T47D (cell line): ENCODE measurements at regions not wholly inside any gene's neighbourhood (a gene's known extent, or its start where the extent isn't known, plus 50 kb on each side); places are given as distances from the start of the nearest gene placed in this dataset.

Experiments used
- DNase-seq, 2 experiments: peaks; one replicate each; pipeline versions ENCODE4 v3.0.0 to v3.0.0-alpha.2; 2011 to 2012; ENCODE audit warnings: low read depth in 1 of 2, low spot score in 1 of 2
- JUND ChIP-seq: IDR thresholded peaks from 2 replicates; pipeline ENCODE4 v1.6.1; 2012; ENCODE audit warnings: low read depth
- in situ Hi-C: cut with HindIII; loops from 2 replicates; pipeline ENCODE4 v1.10.0; 2016; ENCODE audit warnings: low sequenced_read_pairs, low pct_unique_long_range_greater_than_20kb

DNA sequence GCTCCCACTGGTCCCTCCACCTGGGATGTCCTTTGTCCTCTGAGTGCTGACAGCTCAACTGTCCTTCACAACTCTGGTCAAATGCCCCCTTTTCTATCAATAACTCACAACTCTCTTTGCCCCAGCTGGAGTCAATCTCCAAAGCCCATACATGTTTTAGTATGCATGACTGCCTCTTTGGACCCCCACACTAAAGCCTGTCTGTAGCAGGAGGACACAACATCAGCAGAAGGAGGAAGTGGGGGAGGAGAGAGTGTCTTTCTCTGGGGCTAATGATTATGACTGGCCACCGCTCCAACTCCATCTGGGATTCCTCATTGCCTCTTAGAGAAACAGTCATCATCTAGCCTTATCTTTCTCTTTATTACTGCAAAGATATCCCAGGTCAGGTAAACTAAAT, 186.6 kb upstream of the FGGY start:
- in situ Hi-C loops: no loop called here
- DNase-seq: no peak
- no peak for TF ChIP-seq JUND

DNA sequence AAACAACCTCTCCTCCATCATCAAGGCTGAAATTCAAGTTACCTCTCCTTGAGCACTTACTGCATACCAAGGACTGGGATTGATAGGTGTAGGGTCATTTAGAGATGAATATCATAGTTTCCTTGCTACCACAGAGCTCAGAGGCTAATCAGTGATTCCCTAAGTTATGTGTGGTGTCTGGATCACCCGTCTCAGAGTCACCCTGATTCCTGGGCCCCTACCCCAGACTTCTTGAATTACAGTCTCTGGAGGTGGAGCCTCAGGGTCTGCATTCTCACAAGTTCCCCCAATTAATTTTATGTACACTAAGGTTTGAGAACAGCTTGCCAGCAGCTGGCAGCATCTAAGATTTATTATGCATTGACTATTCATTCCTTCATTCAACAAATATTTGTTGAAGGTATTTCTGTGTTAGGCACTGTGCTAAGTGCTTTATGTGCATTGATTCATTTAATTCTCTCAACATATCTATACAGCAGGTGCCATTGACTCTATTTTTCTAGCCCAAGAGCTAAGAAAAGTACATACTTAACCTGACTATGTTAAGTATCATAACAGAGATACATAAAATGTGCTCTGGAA, 182.9 kb upstream of the FGGY start:
- in situ Hi-C loops: no loop called here

DNA sequence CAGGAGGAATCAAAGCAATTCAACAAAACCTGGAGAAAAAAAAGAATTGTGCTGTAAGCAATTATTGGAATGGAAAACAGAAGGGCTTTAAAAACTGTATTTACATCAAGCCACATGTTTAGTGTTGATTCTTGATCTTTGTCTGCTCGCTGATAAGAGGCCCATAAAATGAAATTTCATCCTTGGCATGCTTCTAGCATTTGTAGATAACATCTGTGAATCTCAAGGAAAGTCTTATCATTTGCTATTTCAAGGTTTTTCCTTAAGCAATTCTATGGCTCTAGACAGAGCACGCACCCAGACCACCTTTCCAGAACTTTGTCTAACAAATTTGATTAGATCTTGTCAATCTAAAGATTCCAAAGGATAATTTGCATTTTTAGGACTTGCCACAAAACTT, 181.0 kb upstream of the FGGY start:
- in situ Hi-C loops: no loop called here
- TF ChIP-seq JUND: no peak

More for the DNA sequence above, 182.9 kb upstream of the FGGY start:
- TF ChIP-seq JUND: no peak
- no peak for DNase-seq

DNA sequence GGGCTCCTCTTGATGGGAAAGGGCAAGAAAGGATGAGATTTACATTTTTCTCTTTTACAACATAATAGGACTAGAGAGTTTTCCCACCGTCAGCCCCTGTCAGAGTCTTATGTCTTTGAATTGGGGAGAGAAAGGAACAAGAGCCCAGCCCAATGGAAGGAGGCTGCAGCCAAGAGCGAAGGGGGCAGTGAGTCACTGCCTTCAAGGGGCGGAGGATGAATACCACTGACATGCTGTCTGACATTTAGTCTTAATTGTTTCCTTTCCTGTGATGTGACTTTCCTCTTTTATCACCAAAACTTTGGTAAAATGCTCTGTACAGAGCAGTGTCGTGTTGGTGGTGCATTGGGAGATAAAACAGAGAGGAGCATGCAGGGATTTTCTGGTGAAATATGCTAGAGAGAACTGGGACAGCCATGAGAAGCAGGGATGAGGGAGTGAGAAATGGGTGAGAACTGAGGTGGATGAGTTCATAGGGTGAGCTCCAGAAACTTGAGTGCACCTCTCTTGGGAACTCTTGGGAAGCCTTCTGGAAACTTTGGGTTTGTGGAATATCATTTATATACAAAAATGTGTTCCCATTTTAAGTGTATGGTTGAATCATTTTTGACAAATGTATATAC, 179.9 kb upstream of the FGGY start:
- in situ Hi-C loops: no loop called here
- TF ChIP-seq JUND: no peak
- DNase-seq: no peak

More for the DNA sequence above, 181.0 kb upstream of the FGGY start:
- DNase-seq: no peak

DNA sequence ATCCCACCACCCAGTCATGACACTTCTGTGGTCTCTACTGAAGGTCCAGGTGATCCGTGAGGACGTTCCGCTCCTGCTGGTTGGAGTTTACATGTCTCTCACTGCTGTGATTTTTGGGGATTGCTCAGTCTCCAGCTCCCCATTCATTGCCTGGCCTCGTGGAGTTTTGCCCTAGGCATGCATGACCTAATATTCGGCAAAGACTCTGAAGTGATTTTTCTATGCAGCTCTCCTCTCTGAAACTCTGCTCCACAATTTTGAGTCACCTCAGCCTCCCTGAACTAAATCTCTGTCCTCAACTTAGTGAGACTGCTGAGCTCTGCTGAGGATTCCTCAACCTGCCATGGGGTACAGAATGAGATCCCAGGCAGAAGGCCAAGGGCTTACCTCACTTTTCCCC, 174.4 kb upstream of the FGGY start:
- no peak for DNase-seq
- in situ Hi-C loops: no loop called here
- TF ChIP-seq JUND: no peak

DNA sequence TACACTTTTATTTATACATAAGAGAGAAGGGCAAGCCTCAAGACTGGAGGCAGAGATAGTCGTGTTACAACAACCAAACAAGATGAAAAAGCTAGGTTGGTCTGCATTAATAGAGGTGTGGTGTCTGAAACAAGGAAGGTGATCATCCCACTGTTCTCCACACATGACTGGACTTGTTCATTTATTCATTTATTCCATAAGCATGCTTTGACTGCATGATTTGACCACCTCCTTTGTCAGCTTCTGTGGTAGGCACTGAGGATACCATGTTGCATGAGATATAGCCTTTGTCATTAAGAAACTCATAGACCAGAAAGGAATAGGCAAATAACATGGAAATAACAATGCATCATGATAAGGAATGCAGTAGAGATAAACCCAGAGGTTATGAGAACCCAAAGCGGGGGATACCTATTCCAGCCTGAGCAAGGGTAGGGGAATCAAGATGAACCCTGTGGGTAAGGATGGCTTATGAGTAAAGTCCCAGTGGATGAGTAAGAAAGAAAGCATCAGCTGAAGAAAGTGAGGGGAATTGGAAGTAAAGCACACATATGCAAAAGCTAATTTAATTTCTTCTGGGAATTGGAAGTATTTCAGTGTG, 173.7 kb upstream of the FGGY start:
- no peak for TF ChIP-seq JUND
- in situ Hi-C loops: no loop called here
- no peak for DNase-seq

DNA sequence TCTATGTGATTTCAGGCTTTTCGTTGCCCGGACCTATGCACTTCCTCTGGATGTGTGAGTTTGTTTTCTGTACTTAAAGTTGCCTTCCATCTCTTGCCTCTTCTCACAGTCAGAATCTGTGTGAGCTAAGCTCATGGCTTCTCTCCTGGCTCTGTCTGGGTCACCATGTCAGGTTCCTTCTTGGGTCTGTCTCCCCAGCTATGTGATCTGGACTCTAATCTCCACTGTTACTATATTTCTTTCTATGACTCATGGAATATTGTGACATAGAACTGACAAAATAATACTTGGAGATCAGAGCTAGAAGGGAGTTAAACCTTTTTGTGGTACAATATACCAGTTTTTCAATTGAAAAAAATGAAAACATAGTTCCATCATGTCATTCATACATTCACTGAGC, 172.7 kb upstream of the FGGY start:
- in situ Hi-C loops: no loop called here
- TF ChIP-seq JUND: no peak
- no peak for DNase-seq

DNA sequence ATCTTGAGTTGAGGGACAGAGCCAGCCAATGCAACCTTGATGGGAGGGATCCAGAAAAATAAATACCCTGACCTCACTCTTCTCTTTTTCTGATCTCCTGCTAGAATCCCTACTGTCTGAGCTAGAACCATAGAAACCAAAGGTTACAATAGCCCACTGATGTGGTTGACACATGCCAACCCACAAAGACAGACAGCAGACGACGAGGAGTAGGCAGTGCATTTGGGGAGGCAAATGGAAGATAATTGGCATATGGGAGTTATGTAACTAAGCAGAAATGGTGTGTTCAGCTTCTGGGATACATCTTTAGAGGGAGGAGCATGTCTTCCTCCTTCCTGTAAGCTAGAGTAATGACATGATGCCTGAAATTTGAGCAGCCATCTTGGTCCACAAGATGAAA, 171.7 kb upstream of the FGGY start:
- in situ Hi-C loops: no loop called here
- DNase-seq: no peak
- TF ChIP-seq JUND: no peak

DNA sequence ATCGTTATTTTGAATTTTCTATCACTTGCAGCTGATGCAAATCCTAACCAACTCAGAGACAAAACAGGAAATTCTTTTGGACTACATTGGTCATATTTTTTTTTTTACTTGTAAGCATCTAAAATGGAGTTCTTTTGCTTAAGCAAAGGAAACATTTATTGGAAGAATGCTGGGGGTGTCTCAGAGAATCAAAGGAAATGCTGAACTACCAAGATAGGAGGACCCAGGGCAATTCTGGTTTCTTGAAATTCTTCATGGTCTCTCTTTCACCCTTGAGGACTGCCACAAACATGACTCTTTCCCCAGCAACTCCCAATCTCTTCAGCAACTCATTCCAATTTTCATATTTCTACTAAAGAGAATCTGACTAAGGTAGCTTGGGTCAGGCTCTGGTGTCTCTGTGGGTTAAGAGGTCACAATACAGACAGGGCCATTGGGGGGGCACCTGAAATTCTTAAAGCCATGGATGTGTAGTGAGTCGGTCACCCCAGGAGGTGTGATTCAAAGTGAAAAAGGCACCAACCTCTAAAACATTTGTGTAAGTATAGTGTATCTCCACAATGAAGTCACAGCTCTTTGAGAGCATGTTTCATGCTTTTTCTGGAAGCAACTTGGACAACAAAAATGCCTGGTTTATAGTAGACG, 171.1 kb upstream of the FGGY start:
- DNase-seq: no peak
- in situ Hi-C loops: no loop called here
- no peak for TF ChIP-seq JUND

DNA sequence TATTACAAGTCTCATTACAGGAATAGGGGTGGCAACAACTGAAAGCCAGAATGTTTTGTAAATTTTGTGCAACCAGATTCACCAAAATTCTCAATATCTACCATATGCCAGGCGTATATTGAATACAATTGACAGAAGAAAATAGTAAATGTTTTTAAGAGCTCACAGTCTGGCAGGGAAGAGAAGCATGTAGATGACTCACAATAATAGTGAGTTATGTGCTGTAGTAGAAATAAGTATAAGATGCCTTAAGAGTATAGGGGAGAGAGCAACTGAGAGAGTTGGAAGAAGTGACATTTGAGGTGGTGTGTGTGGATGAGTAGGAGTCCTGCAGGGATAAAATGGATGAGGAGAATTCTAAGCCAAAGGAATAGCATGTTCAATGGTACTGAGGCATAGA, 170.5 kb upstream of the FGGY start:
- TF ChIP-seq JUND: no peak
- in situ Hi-C loops: no loop called here
- no peak for DNase-seq

DNA sequence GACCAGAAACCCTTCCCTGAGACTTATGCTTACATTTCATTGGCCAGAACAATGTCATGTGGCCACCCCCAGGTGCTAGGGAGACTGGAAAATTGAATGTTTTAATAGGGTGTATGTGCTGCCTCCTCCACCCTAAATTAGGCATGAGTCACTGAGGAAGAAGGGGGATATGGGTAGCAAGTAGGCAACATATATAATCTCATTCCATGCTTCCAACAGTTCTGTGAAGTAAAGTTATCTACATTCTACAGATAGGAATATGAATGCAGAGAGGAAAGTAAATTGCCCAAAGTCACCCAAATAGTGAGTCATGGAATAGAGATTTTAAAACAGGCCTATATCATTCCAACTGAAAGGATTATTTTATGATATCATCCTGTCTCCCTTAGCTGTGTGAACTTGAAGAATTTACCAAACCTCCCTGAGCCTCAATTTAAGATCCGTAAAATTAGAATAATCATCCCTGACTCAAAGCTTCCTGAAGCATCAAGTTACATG, 168.6 kb upstream of the FGGY start:
- no peak for TF ChIP-seq JUND
- in situ Hi-C loops: no loop called here
- DNase-seq: no peak

DNA sequence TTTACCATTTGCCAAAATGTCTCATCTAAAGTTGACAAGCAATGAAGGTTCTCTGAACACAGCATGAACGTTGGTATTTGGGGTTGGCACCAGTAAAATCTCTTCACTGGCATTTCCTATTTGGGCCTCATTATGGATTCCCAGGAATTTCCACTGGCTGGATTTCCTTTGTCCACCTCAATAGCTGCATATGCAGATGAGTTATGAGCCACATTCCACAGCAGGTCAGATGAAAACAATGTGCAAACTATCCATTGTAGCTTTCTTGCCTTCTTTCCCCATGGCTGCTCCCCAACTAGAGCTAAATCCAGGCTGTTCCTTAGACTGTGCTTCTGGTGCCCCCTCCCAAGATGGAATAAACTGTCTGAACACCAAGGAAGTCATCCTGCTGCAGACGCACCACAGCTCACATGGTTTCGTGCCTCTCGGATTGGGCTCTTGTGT, 168.1 kb upstream of the FGGY start:
- TF ChIP-seq JUND: no peak
- DNase-seq: peak in 1 of 2 experiments; percentile 28
- in situ Hi-C loops: no loop called here

DNA sequence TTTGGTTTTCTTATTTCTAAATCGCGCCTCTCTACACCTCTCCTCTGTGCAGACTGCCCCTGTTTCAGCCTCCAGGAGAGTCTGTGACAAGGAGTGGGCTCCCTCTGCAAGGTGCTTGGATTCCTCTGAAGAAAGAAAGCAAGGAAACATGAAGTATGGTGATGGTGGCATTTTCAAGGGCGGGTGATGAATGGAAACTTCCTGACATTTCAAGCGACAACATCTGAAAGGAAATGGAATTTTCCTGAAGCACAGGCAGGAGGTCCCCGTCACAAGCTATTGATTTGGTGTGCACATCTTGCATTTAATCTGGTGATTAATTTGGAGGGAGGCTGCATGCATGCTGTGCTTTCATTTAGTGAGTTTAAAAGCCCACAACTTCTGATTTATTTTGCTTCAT, 164.6 kb upstream of the FGGY start:
- in situ Hi-C loops: no loop called here
- DNase-seq: no peak
- TF ChIP-seq JUND: no peak
